HG03432 (cell line): ENCODE measurements at regions not wholly inside any gene's neighbourhood (a gene's known extent, or its start where the extent isn't known, plus 50 kb on each side); places are given as distances from the start of the nearest gene placed in this dataset.
A peak's percentile ranks its signal among the peaks of the same experiment; 100 is the strongest.
"Not testable (repeated sequence)": the region's sequence is repeated elsewhere in the genome, so short reads cannot be mapped to it uniquely, and the experiment has no call there.

Experiments used
- ATAC-seq: cut with Tn5 transposase; IDR thresholded peaks from one replicate; pipeline ENCODE4 v1.9.1; 2021; ENCODE audit warnings: mild to moderate bottlenecking, moderate library complexity; ENCODE audit not compliant: unreplicated experiment

GRCh38 chr11:12585861-12586260 lies 88.4 kb upstream of the TEAD1 start:
- no peak for ATAC-seq

DNA sequence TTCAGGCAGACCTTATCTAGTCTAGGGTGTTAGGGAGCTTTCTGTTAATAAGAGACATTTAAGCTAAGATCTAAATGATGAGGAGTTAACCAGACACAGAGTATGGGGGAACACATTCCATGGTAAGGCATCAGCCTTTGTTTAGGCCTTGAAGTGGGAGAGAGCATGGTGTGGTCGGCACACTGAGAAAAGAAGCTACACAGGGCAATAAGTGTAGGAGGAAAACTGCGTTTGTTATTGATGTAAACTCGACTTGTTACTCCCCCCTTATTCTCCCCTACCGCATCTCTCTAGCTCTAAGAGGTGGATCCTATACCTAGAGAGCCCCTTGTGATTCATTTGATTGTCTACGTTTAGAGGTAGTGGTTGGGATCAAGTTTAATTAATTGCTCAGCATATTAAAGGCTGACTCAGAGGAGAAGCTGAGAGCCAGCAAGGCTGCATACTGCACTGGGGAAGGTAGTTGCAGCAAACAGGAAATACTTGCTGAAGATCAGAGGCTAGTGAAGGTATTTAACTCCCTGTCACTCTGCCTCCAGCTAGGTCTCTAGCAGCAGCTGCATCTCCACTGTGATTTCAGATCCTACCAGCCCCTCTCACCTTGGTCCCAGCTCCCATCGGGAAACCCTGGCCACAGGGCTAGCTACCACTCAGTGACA lies 86.8 kb upstream of the TEAD1 start:
- ATAC-seq, result no peak

DNA sequence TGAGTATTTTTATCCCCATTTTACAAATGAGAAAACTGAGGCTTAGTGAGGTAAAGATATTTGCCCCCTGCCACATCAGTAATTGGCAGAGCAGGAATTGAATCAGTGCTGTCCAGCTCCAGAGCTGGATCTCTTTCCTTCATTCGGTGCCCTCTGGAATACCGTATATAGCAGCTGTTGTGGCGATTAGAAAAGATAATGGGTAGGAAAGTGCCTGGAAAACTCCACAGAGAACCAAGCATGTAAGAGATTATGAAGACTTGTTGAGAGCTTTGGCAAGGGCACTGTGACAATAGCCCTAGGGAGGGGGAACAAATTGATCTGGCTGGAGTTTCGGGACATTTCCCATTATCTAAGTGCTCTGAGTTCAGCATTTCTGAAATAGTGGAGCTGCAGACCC lies 82.5 kb upstream of the TEAD1 start:
- ATAC-seq, result no peak

DNA sequence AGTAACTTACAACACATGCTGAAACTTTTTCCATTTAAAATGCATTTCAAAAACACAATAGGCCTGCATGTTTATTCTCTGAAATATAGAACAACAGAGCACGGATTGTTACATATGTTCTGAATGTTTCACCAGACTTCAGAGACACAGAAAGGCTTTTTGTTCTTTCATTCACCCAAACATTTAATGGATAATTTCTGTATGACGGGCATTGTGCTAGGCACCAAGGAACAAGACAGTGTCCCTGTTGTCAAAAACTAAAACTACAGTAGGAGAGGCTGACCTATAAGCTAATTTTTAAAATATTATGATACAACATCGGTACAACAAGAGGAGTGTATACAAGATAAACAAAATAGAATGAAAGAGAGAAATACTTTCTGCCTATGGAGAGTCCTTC lies 81.9 kb upstream of the TEAD1 start:
- ATAC-seq, result no peak

DNA sequence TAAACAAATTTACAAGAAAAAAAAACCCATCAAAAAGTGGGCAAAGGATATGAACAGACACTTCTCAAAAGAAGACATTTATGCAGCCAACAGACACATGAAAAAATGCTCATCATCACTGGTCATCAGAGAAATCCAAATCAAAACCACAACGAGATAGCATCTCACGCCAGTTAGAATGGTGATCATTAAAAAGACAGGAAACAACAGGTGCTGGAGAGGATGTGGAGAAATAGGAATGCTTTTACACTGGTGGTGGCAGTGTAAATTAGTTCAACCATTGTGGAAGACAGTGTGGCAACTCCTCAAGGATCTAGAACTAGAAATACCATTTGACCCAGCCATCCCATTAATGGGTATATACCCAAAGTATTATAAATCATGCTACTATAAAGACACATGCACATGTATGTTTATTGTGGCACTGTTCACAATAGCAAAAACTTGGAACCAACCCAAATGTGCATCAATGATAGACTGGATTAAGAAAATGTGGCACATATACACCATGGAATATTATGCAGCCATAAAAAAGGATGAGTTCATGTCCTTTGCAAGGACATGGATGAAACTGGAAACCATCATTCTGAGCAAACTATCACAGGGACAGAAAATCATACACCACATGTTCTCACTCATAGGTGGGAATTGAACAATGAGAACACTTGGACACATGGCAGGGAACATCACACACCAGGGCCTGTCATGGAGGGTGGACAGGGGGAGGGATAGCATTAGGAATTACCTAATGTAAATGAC lies 79.0 kb upstream of the TEAD1 start:
- not testable (repeated sequence) for ATAC-seq

DNA sequence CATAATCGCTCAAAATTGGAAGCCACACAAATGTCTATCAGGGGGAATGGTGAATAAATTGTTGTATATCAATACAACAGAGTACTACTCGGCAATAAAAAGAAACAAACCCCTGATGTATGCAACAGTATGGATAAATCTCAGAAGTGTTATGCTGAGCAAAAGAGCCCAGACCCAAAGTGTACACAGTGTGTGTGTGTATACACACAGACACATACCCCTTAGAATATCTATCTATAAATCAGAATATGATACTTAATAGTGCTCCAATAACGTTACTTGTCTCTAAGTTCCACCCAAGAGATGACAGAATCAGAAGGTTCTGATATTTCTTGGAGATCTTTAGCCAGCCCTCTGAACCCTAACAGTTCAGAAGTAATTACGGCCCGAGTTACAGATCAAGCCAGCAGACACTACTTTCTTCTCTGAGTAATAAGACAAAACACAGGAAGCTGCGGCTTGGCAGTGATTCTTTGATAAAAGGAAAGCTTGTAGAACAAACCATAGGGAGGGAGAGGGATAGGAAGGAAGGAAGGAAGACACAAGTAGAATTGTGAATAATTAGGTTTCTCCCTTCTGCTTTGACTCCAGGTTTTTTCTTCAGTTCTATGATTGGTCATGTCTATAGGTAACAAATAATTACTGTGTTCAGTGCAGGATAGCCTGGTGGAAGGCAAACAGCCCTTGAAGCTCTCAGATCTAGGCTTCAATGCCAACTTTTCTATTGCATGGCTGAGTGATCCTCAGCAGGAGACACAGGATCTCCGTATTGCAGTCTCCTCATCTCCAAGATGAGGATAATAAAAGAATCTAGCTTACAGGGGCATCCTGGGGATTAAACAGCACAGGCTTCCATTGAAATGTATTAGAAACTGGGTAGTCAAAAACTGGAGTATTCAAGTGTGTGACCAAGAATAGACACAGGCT lies 75.6 kb upstream of the TEAD1 start:
- ATAC-seq, result no peak

DNA sequence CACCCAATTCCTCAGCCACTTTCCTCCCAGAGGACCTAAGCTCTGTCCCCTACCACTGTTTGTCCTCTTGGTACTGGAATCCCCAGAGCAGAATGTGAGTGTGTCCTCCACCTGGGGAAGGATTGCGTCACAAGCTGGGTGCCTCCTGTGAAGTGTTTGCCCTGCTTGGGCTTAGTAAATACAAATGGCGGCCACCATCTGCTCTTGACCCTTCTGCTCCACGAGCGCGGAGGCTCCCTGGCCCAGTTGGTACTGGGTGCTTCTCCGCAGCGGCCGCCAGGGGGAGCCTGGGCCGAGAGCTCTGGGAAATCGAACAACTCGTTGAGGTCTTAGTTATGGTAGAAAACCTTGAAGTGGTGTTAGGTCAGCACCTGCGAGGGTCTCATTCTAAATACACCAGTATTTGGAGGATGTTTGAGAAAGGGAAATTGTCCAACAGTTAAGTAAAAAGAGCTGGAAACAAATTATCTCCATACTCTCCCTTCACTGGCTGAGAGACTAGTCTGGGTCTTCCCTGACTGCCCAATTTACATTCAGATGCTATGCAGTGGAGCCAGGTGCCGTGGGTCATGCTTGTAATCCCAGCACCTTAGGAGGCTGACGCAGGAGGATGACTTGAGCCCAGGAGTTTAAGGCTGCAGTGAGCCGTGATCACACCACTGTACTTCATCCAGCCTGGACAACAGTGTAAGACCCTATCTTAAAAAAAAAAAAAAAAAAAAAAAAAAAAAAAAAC lies 74.6 kb upstream of the TEAD1 start:
- peak; percentile 57 for ATAC-seq

- no peak for ATAC-seq
Measured at GRCh38 chr11:12600829-12601228, 73.4 kb upstream of the TEAD1 start.

- no peak for ATAC-seq
Measured at GRCh38 chr11:12602421-12602820, 71.8 kb upstream of the TEAD1 start.

- no peak for ATAC-seq
Measured at GRCh38 chr11:12603143-12604088, 70.8 kb upstream of the TEAD1 start.

DNA sequence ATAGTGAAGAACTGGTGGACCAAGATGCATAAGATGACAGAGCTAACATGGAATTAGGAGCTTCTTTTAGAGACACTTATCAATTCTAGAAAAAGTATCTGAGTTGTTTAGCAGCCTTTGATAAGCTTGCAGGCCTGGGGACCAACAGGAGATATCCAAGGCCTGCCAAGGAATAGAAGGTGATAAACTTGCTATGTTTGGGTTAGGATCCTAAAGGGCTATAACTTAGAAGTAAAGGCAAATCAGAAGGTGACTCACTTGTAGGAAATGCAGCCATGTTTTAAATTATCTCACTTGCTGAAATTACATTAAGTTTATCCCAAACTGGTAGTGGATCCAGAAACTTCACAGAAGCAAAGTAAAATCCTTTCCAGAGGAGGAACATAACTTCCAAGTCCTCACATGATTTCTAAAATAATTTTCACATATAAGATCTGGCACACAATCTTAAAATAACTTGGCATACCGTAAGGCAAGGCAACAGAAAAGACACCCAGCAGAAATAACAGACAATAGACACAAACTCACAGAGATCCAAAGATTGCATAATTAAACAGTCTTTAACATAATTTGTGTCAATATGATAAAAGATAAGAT lies 69.6 kb upstream of the TEAD1 start:
- no peak for ATAC-seq

GRCh38 chr11:12606597-12606996 lies 67.6 kb upstream of the TEAD1 start:
- no peak for ATAC-seq

GRCh38 chr11:12608678-12609077 lies 65.5 kb upstream of the TEAD1 start:
- ATAC-seq, result not testable (repeated sequence)

DNA sequence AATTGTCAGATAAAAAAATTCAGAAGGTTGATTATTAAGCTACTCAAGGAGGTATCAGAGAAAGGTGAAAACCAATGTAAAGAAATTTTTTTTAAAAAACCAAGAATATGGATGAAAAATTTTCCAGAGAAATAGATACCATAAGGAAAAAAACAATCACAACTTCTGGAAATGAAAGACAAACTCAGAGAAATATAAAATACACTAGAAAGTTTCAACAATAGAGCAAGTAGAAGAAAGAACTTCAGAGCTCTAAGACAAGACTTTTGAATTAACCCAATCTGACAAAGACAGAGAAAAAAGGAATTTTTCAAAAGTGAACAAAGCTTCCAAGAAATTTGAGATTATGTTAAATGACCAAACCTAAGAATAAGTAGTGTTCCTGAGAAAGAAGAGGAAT lies 62.9 kb upstream of the TEAD1 start:
- ATAC-seq, result no peak

DNA sequence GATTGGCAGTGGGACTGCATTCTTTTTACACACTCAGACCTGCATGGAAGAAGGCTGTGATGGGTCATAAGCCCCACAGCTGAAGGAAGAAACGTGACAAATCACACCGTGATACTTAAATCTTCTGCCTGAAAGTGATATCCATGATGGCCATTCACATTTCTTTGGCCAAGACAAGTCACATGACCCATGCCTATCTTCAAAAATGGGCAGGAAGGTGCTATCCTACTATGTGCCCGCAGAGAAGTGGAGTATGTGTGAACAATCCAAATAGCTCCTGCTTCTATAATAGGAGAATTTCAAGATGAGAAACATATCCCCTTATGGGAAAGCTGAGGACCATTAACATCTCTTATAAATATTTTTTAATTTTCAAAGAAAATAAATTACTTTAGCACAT lies 56.6 kb upstream of the TEAD1 start:
- no peak for ATAC-seq

GRCh38 chr11:12618743-12619540 lies 55.3 kb upstream of the TEAD1 start:
- no peak for ATAC-seq

- no peak for ATAC-seq
Measured at GRCh38 chr11:12623869-12624268, 50.4 kb upstream of the TEAD1 start.
